ENCODE measurements at regions not wholly inside any gene's neighbourhood (a gene's known extent, or its start where the extent isn't known, plus 50 kb on each side); places are given as distances from the start of the nearest gene placed in this dataset.

GRCh38 chr2:35185861-35186412 is 1169.6 kb upstream of the CRIM1 start:
- TF ChIP-seq IRF4 (IDR thresholded peaks at IDR 0.05; ENCODE audit: low read depth, low read length): no peak
- no peak for TF ChIP-seq SP1 (IDR thresholded peaks at IDR 0.05; ENCODE audit: low read depth, low read length)
- TF ChIP-seq EP300 (IDR thresholded peaks at IDR 0.05; ENCODE audit: borderline replicate concordance in 1 of 2, control insufficient read depth in 1 of 2, low read depth in 2 of 2, low read length in 2 of 2): no peak
- no peak for TF ChIP-seq CREM (IDR thresholded peaks at IDR 0.05; ENCODE audit: low read depth)
- TF ChIP-seq MEF2A (IDR thresholded peaks at IDR 0.05; ENCODE audit: insufficient read depth, low read depth, low read length): no peak
- TF ChIP-seq SREBF1 (IDR thresholded peaks at IDR 0.05; ENCODE audit: low read length): no peak
- TF ChIP-seq SMC3 (IDR thresholded peaks at IDR 0.05; ENCODE audit: borderline replicate concordance, low read length): no peak
- TF ChIP-seq ZNF274 (IDR thresholded peaks at IDR 0.05; ENCODE audit: insufficient read depth, insufficient read length): no peak
- TF ChIP-seq CTCF (IDR thresholded peaks at IDR 0.05 in 2 of 3, conservative IDR thresholded peaks at IDR 0.05 in 1 of 3; ENCODE audit: control insufficient read depth in 2 of 3, extremely low read depth in 1 of 3, insufficient read depth in 1 of 3, low read depth in 3 of 3, low read length in 3 of 3): no peak
- TF ChIP-seq POLR2AphosphoS5 (IDR thresholded peaks at IDR 0.05; ENCODE audit: low read length): no peak

Data from GM12878 (cell line).